RWPE1 (cell line): ENCODE measurements at regions not wholly inside any gene's neighbourhood (a gene's known extent, or its start where the extent isn't known, plus 50 kb on each side); places are given as distances from the start of the nearest gene placed in this dataset.

ENCODE experiments used
- CTCF ChIA-PET: fragments of 350-600 bp; sonication (Branson Sonifier 250); formaldehyde crosslinking; extraction: SDS; loops from one replicate; lab custom pipeline; 2021; lab: Yijun Ruan, JAX
- POLR2A ChIA-PET: fragments of 400-600 bp; formaldehyde crosslinking; extraction: SDS; loops from one replicate; lab custom pipeline; 2020; ENCODE audit warnings: antibody characterized with exemption; ENCODE audit not compliant: low non-redundant PET; lab: Yijun Ruan, JAX
- DNase-seq: peaks from one replicate; pipeline ENCODE4 v3.0.0; 2012; ENCODE audit warnings: low spot score
- H3K27ac ChIP-seq: fragments of 450-650 bp; 2 replicates; pipeline ENCODE4 v1.5.1; 2017
- CTCF ChIP-seq: fragments of 450-650 bp; conservative IDR thresholded peaks from 2 replicates; pipeline ENCODE4 v1.5.1; 2017; ENCODE audit warnings: low read depth, mild to moderate bottlenecking

GRCh38 chr11:28581286-28582242 is 473.4 kb downstream of the METTL15 start:
- TF ChIP-seq CTCF: no peak
- POLR2A ChIA-PET: no interaction called here
- CTCF ChIA-PET: no interaction called here
- no peak overlapping the region for H3K27ac ChIP-seq
- DNase-seq: no peak

- CTCF ChIA-PET: no interaction called here
- no peak overlapping the region for H3K27ac ChIP-seq
These were observed 463.2 kb downstream of the METTL15 start for GRCh38 chr11:28571371-28571770.

GRCh38 chr11:28569106-28569505 is 460.9 kb downstream of the METTL15 start:
- H3K27ac ChIP-seq: no peak overlapping the region
- ChIA-PET POLR2A (no interaction called here), CTCF (no interaction called here)
- no peak for DNase-seq
- TF ChIP-seq CTCF: no peak

More at GRCh38 chr11:28571371-28571770, 463.2 kb downstream of the METTL15 start:
- TF ChIP-seq CTCF: no peak
- POLR2A ChIA-PET: no interaction called here
- DNase-seq: no peak

GRCh38 chr11:28566339-28567089 is 458.3 kb downstream of the METTL15 start:
- peak; percentile 73 for DNase-seq
- no peak overlapping the region for H3K27ac ChIP-seq
- CTCF ChIA-PET: interaction anchor here (0.6 kb wide), 1 partner anchor 21 kb away, joined by 3 read pairs; no protein-coding TSS in a partner anchor
- POLR2A ChIA-PET: no interaction called here
- no peak for TF ChIP-seq CTCF

- TF ChIP-seq CTCF: no peak
- DNase-seq: no peak
- ChIA-PET POLR2A (no interaction called here), CTCF (no interaction called here)
- H3K27ac ChIP-seq: no peak overlapping the region
These were observed 451.3 kb downstream of the METTL15 start for GRCh38 chr11:28559492-28559891.

- no peak overlapping the region for H3K27ac ChIP-seq
- ChIA-PET CTCF (interaction anchor here (1.5 kb wide), 1 partner anchor 18 kb away, joined by 4 read pairs; no protein-coding TSS in a partner anchor), POLR2A (no interaction called here)
- no peak for TF ChIP-seq CTCF
- DNase-seq: no peak
These were observed 439.1 kb downstream of the METTL15 start for GRCh38 chr11:28547321-28547741.
